Endodermal cell (in vitro differentiated cells): ENCODE measurements at regions not wholly inside any gene's neighbourhood (a gene's known extent, or its start where the extent isn't known, plus 50 kb on each side); places are given as distances from the start of the nearest gene placed in this dataset.
A peak's percentile ranks its signal among the peaks of the same experiment; 100 is the strongest.
"Not testable (repeated sequence)": the region's sequence is repeated elsewhere in the genome, so short reads cannot be mapped to it uniquely, and the experiment has no call there.

Source experiments
- DNase-seq: peaks from one replicate; pipeline ENCODE4 v3.0.0-alpha.2; 2017
- H3K27ac ChIP-seq: 2 replicates; pipeline ENCODE4 v1.5.1; 2013; ENCODE audit warnings: mild to moderate bottlenecking, low read depth, low read length, moderate library complexity
- H3K27me3 ChIP-seq: 2 replicates; pipeline ENCODE4 v1.6.1; 2013; ENCODE audit warnings: mild to moderate bottlenecking, low read length, moderate library complexity; ENCODE audit not compliant: insufficient read depth, control insufficient read depth, poor library complexity, severe bottlenecking
- H3K36me3 ChIP-seq: 2 replicates; pipeline ENCODE4 v1.7.0; 2013; ENCODE audit warnings: mild to moderate bottlenecking, low read length, moderate library complexity; ENCODE audit not compliant: control insufficient read depth, insufficient read depth
- H3K4me1 ChIP-seq: one replicate; pipeline ENCODE4 v1.7.0; 2013; ENCODE audit warnings: low read length; ENCODE audit not compliant: control insufficient read depth, insufficient read depth
- H3K4me3 ChIP-seq: 2 replicates; pipeline ENCODE4 v1.5.1; 2013; ENCODE audit warnings: mild to moderate bottlenecking, low read length, moderate library complexity
- H3K9ac ChIP-seq: 2 replicates; pipeline ENCODE4 v1.6.1; 2013; ENCODE audit warnings: mild to moderate bottlenecking, low read length, moderate library complexity; ENCODE audit not compliant: poor library complexity, severe bottlenecking; ENCODE audit errors: extremely low read depth
- H3K9me3 ChIP-seq: 2 replicates; pipeline ENCODE4 v1.6.1; 2013; ENCODE audit warnings: mild to moderate bottlenecking, low read length, moderate library complexity; ENCODE audit not compliant: control insufficient read depth
- H3K27ac Mint-ChIP-seq: 2 replicates; pipeline ENCODE4 v1.8.0; 2020; ENCODE audit warnings: mixed read lengths
- H3K27me3 Mint-ChIP-seq: 2 replicates; pipeline ENCODE4 v1.8.0; 2021; ENCODE audit warnings: mild to moderate bottlenecking, mixed read lengths; ENCODE audit not compliant: insufficient read depth
- H3K36me3 Mint-ChIP-seq: 2 replicates; pipeline ENCODE4 v1.8.0; 2020; ENCODE audit warnings: low read depth, mixed read lengths
- H3K4me1 Mint-ChIP-seq: 2 replicates; pipeline ENCODE4 v1.8.0; 2020; ENCODE audit warnings: mixed read lengths
- H3K4me3 Mint-ChIP-seq: 2 replicates; pipeline ENCODE4 v1.8.0; 2020; ENCODE audit warnings: mild to moderate bottlenecking, moderate library complexity, mixed read lengths
- H3K9me3 Mint-ChIP-seq: 2 replicates; pipeline ENCODE4 v1.8.0; 2020; ENCODE audit warnings: mild to moderate bottlenecking, mixed read lengths
- WGBS, 2 experiments: methylation state at CpG; one replicate each; pipeline versions ENCODE4 v1.1.5 to v1.1.7; 2013; ENCODE audit warnings: missing lambda C conversion rate in 2 of 2, mixed read lengths in 1 of 2; ENCODE audit not compliant: insufficient coverage in 1 of 2, insufficient read length in 1 of 2; 5-methylcytosine and 5-hydroxymethylcytosine counted together
- TF ChIP-seq, protein P1 (sequence below): fragments of 200-600 bp; sonication (generic); conservative IDR thresholded peaks from 2 replicates; pipeline ENCODE4 v1.5.0; 2021; ENCODE audit warnings: antibody characterized with exemption, mild to moderate bottlenecking

DNA sequence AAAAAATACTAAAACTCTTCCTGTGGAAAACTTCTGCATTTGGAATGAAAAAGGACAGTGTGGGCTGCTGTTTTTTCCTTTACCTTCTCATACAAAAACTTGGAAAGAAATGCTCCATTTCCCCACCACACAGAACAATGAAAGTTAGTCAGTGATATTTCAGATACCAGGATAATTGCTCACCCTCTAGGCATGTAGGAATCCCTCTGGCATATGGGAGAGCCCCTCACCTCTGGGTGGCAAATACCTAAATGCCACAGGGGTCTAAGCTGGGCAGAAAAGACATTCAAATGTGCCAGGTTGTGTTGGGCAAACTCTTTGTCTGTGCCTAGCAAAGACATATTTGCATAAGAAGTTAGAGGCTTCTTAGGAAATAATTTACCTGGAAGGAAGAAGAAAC lies 560.3 kb upstream of the NR2F2 start:
- Mint-ChIP-seq H3K36me3 (no peaks in the 10 kb centered on the region), H3K9me3 (peaks cover 2% of the 10 kb centered on the region), H3K27ac (no peak overlapping the region), H3K4me1 (peaks cover 7% of the 10 kb centered on the region), H3K4me3 (no peak overlapping the region), H3K27me3 (no peaks in the 10 kb centered on the region)
- no peak for DNase-seq
- H3K4me3 ChIP-seq, result no peak overlapping the region
- no peak overlapping the region for H3K27ac ChIP-seq
- peaks cover 3% of the 10 kb centered on the region for H3K4me1 ChIP-seq
- no peaks in the 10 kb centered on the region for H3K9me3 ChIP-seq
- H3K36me3 ChIP-seq, result no peaks in the 10 kb centered on the region
- TF ChIP-seq, protein P1, sequence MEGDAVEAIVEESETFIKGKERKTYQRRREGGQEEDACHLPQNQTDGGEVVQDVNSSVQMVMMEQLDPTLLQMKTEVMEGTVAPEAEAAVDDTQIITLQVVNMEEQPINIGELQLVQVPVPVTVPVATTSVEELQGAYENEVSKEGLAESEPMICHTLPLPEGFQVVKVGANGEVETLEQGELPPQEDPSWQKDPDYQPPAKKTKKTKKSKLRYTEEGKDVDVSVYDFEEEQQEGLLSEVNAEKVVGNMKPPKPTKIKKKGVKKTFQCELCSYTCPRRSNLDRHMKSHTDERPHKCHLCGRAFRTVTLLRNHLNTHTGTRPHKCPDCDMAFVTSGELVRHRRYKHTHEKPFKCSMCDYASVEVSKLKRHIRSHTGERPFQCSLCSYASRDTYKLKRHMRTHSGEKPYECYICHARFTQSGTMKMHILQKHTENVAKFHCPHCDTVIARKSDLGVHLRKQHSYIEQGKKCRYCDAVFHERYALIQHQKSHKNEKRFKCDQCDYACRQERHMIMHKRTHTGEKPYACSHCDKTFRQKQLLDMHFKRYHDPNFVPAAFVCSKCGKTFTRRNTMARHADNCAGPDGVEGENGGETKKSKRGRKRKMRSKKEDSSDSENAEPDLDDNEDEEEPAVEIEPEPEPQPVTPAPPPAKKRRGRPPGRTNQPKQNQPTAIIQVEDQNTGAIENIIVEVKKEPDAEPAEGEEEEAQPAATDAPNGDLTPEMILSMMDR, result no peak
- no peak overlapping the region for H3K9ac ChIP-seq
- no peaks in the 10 kb centered on the region for H3K27me3 ChIP-seq

DNA sequence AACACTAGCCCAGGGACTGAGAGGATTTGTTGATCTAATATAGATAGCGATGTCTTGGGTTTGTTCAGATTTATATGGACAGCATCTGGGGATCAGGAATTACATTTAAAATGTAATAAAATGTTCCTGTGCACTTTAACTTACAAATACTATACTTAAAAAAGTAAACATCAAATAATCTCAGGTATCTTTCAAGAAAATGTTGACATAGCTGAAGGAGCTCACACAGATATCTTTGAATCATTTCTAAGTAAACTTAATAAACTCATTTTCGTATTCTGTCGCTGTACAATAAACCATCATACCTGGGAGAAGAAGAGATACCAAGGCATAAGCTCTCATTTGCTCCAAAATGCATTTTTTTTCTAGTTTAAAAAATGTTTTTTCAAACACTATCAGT lies 557.5 kb upstream of the NR2F2 start:
- no peak overlapping the region for H3K27ac ChIP-seq

DNA sequence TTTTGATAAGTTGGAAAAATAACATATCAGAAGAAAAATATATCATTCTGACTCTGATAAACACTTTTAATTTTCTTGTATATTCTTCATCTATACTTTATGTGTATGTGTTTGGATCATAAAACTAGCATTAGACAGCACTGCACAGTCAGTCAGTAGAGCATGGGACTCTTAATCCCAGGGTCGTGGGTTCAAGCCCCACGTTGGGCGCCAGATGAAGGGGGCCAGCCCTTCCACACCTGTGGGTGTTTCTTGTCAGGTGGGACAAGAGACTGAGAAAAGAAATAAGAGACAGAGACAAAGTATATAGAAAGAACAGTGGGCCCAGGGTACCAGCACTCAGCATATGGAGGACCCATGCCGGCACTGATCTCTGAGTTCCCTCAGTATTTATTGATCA lies 546.0 kb upstream of the NR2F2 start:
- WGBS, 2 experiments, result 79 to 80% methylated on average over 3 to 4 of the region's 4 CpGs
- Mint-ChIP-seq H3K9me3 (peaks cover 51% of the 10 kb centered on the region), H3K27ac (peak overlapping the region; percentile 74), H3K4me1 (no peaks in the 10 kb centered on the region), H3K4me3 (no peak overlapping the region), H3K27me3 (no peaks in the 10 kb centered on the region), H3K36me3 (peaks cover 3% of the 10 kb centered on the region)
- TF ChIP-seq, protein P1, result no peak
- Histone ChIP-seq H3K27ac (no peak overlapping the region), H3K27me3 (no peaks in the 10 kb centered on the region), H3K9me3 (peaks cover 56% of the 10 kb centered on the region), H3K4me1 (no peaks in the 10 kb centered on the region), H3K4me3 (peak overlapping the region; percentile 67), H3K36me3 (peaks cover 4% of the 10 kb centered on the region), H3K9ac (no peak overlapping the region)
- DNase-seq, result no peak

More for the DNA sequence above, 557.5 kb upstream of the NR2F2 start:
- H3K36me3 Mint-ChIP-seq, result no peaks in the 10 kb centered on the region
- Histone ChIP-seq H3K9ac (no peak overlapping the region), H3K4me3 (no peak overlapping the region), H3K36me3 (no peaks in the 10 kb centered on the region), H3K27me3 (no peaks in the 10 kb centered on the region), H3K9me3 (no peaks in the 10 kb centered on the region), H3K4me1 (peaks cover 3% of the 10 kb centered on the region)
- TF ChIP-seq, protein P1, result no peak
- no peak for DNase-seq
- H3K27me3 Mint-ChIP-seq, result no peaks in the 10 kb centered on the region
- peaks cover 2% of the 10 kb centered on the region for H3K9me3 Mint-ChIP-seq
- peaks cover 7% of the 10 kb centered on the region for H3K4me1 Mint-ChIP-seq
- H3K4me3 Mint-ChIP-seq, result no peak overlapping the region
- 88 to 97% methylated on average over 2 to 3 of the region's 3 CpGs for WGBS, 2 experiments
- H3K27ac Mint-ChIP-seq, result no peak overlapping the region

DNA sequence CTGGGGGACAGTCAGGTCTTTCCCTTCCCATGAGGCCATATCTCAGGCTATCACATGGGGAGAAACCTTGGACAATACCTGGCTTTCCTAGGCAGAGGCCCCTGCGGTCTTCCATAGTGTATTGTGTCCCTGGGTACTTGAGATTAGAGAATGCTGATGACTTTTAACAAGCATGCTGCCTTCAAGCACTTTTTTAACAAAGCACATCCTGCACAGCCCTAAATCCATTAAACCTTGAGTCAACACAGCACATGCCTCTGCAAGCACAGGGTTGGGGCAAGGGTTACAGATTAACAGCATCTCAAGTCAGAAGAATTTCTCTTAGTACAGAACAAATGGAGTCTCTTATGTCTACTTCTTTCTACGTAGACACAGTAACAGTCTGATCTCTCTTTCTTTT lies 545.2 kb upstream of the NR2F2 start:
- H3K9ac ChIP-seq, H3K4me3 ChIP-seq, H3K4me1 Mint-ChIP-seq, H3K27me3 ChIP-seq, H3K36me3 ChIP-seq, H3K36me3 Mint-ChIP-seq, H3K27ac ChIP-seq, H3K27me3 Mint-ChIP-seq, H3K4me3 Mint-ChIP-seq, H3K4me1 ChIP-seq: not testable (repeated sequence)
- 71 to 75% methylated on average over 2 of the region's 2 CpGs for WGBS, 2 experiments
- H3K27ac Mint-ChIP-seq, result peak overlapping the region; percentile 39
- H3K9me3 Mint-ChIP-seq, result peaks cover 51% of the 10 kb centered on the region
- peak; percentile 54 for DNase-seq
- H3K9me3 ChIP-seq, result peaks cover 56% of the 10 kb centered on the region
